H9 (cell line): ENCODE measurements at regions not wholly inside any gene's neighbourhood (a gene's known extent, or its start where the extent isn't known, plus 50 kb on each side); places are given as distances from the start of the nearest gene placed in this dataset.

ENCODE experiments used
- DNase-seq: peaks from one replicate; pipeline ENCODE4 v3.0.0-alpha.2; 2017
- H2AFZ ChIP-seq: one replicate; pipeline ENCODE4 v1.6.1; 2013; ENCODE audit warnings: mild to moderate bottlenecking, low read length, control low read depth, moderate library complexity
- H2AK5ac ChIP-seq: 2 replicates; pipeline ENCODE4 v1.6.1; 2013; ENCODE audit warnings: low read length, control low read depth, mixed read lengths; ENCODE audit not compliant: insufficient read length
- H2BK120ac ChIP-seq: one replicate; pipeline ENCODE4 v1.6.1; 2013; ENCODE audit warnings: low read depth, mild to moderate bottlenecking, low read length, control low read depth, inconsistent platforms; ENCODE audit not compliant: poor library complexity, severe bottlenecking
- H2BK12ac ChIP-seq: 2 replicates; pipeline ENCODE4 v1.6.1; 2013; ENCODE audit warnings: low read length, control low read depth, mixed read lengths, low read depth; ENCODE audit not compliant: insufficient read length
- H2BK15ac ChIP-seq: 2 replicates; pipeline ENCODE4 v1.6.1; 2013; ENCODE audit warnings: low read depth, low read length, control low read depth
- H2BK20ac ChIP-seq: one replicate; pipeline ENCODE4 v1.6.1; 2013; ENCODE audit warnings: low read depth, mild to moderate bottlenecking, low read length, control low read depth, inconsistent platforms; ENCODE audit not compliant: poor library complexity, severe bottlenecking
- H2BK5ac ChIP-seq: 2 replicates; pipeline ENCODE4 v1.6.1; 2013; ENCODE audit warnings: low read length, control low read depth, mixed read lengths; ENCODE audit not compliant: insufficient read length
- H3K14ac ChIP-seq: 2 replicates; pipeline ENCODE4 v1.6.1; 2013; ENCODE audit warnings: low read length, control low read depth; ENCODE audit not compliant: insufficient read depth
- H3K18ac ChIP-seq: 2 replicates; pipeline ENCODE4 v1.6.1; 2013; ENCODE audit warnings: low read depth, mild to moderate bottlenecking, mixed read lengths, low read length, control low read depth; ENCODE audit not compliant: insufficient read length
- H3K23ac ChIP-seq: 2 replicates; pipeline ENCODE4 v1.6.1; 2013; ENCODE audit warnings: low read length, control low read depth, mixed read lengths, low read depth; ENCODE audit not compliant: insufficient read length
- H3K23me2 ChIP-seq: 2 replicates; pipeline ENCODE4 v1.6.1; 2013; ENCODE audit warnings: low read depth, mild to moderate bottlenecking, mixed read lengths, low read length, control low read depth; ENCODE audit not compliant: insufficient read length, poor library complexity, severe bottlenecking
- H3K27ac ChIP-seq: 2 replicates; pipeline ENCODE4 v1.5.1; 2013; ENCODE audit warnings: low read length, control low read depth, mixed read lengths, low read depth; ENCODE audit not compliant: insufficient read length
- H3K27me3 ChIP-seq: 2 replicates; pipeline ENCODE4 v1.6.1; 2013; ENCODE audit warnings: low read length, control low read depth, inconsistent platforms; ENCODE audit not compliant: insufficient read depth
- H3K4ac ChIP-seq: 2 replicates; pipeline ENCODE4 v1.6.1; 2013; ENCODE audit warnings: low read depth, mild to moderate bottlenecking, control low read depth, inconsistent platforms, low read length, moderate library complexity
- H3K4me1 ChIP-seq: 2 replicates; pipeline ENCODE4 v1.6.1; 2013; ENCODE audit warnings: low read length, control low read depth, inconsistent platforms; ENCODE audit not compliant: insufficient read depth
- H3K4me2 ChIP-seq: 2 replicates; pipeline ENCODE4 v1.6.1; 2013; ENCODE audit warnings: low read length, control low read depth, mixed read lengths; ENCODE audit not compliant: insufficient read length, insufficient read depth
- H3K56ac ChIP-seq: 2 replicates; pipeline ENCODE4 v1.6.1; 2013; ENCODE audit warnings: low read depth, mild to moderate bottlenecking, mixed read lengths, low read length, control low read depth; ENCODE audit not compliant: insufficient read length
- H3K79me1 ChIP-seq: 2 replicates; pipeline ENCODE4 v1.6.1; 2013; ENCODE audit warnings: low read depth, mild to moderate bottlenecking, moderate library complexity, low read length, control low read depth, inconsistent platforms; ENCODE audit not compliant: insufficient read depth, poor library complexity, severe bottlenecking
- H3K79me2 ChIP-seq: 2 replicates; pipeline ENCODE4 v1.6.1; 2013; ENCODE audit warnings: low read length, control low read depth, inconsistent platforms; ENCODE audit not compliant: insufficient read depth
- H3K9ac ChIP-seq: 2 replicates; pipeline ENCODE4 v1.6.1; 2013; ENCODE audit warnings: low read length, control low read depth, mixed read lengths; ENCODE audit not compliant: insufficient read length; ENCODE audit errors: extremely low read depth
- H3K9me3 ChIP-seq: one replicate; pipeline ENCODE4 v1.6.1; 2013; ENCODE audit warnings: low read depth, low read length, inconsistent platforms; ENCODE audit not compliant: control insufficient read depth
- H3T11ph ChIP-seq: one replicate; pipeline ENCODE4 v1.6.1; 2013; ENCODE audit warnings: mild to moderate bottlenecking, low read length, control low read depth, inconsistent platforms
- H4K20me1 ChIP-seq: one replicate; pipeline ENCODE4 v1.6.1; 2013; ENCODE audit not compliant: control insufficient read depth, insufficient read length, insufficient read depth
- H4K5ac ChIP-seq: 2 replicates; pipeline ENCODE4 v1.6.1; 2013; ENCODE audit warnings: low read depth, mild to moderate bottlenecking, mixed read lengths, low read length, control low read depth; ENCODE audit not compliant: insufficient read length
- H4K8ac ChIP-seq: replicated peaks from 2 replicates; pipeline ENCODE4 v1.6.1; 2013; ENCODE audit warnings: low read length, control low read depth, mixed read lengths, low read depth; ENCODE audit not compliant: insufficient read length
- H4K91ac ChIP-seq: 2 replicates; pipeline ENCODE4 v1.6.1; 2013; ENCODE audit warnings: low read depth, mild to moderate bottlenecking, moderate library complexity, mixed read lengths, low read length, control low read depth; ENCODE audit not compliant: insufficient read length
- H3K27ac Mint-ChIP-seq, 3 experiments: 2 replicates in 2 of 3; 3 replicates in 1 of 3; pipeline ENCODE4 v1.8.0; 2020 to 2021; ENCODE audit warnings: mixed read lengths in 3 of 3, mild to moderate bottlenecking in 1 of 3, moderate library complexity in 1 of 3
- H3K27me3 Mint-ChIP-seq: 2 replicates; pipeline ENCODE4 v1.8.0; 2021; ENCODE audit warnings: low read depth, mild to moderate bottlenecking, moderate library complexity, mixed read lengths
- H3K36me3 Mint-ChIP-seq, 3 experiments: 2 replicates in 2 of 3; 3 replicates in 1 of 3; pipeline ENCODE4 v1.8.0; 2020 to 2021; ENCODE audit warnings: low read depth in 3 of 3, mixed read lengths in 3 of 3; ENCODE audit not compliant: insufficient read depth in 1 of 3
- H3K4me1 Mint-ChIP-seq, 2 experiments: 2 replicates each; pipeline ENCODE4 v1.8.0; 2020; ENCODE audit warnings: mixed read lengths in 2 of 2
- H3K4me3 Mint-ChIP-seq, 2 experiments: 2 replicates in 1 of 2; 3 replicates in 1 of 2; pipeline ENCODE4 v1.8.0; 2020 to 2021; ENCODE audit warnings: mild to moderate bottlenecking in 2 of 2, mixed read lengths in 2 of 2, moderate library complexity in 1 of 2
- H3K9me3 Mint-ChIP-seq, 2 experiments: 2 replicates in 1 of 2; 3 replicates in 1 of 2; pipeline ENCODE4 v1.8.0; 2020; ENCODE audit warnings: mild to moderate bottlenecking in 2 of 2, mixed read lengths in 2 of 2, moderate library complexity in 1 of 2
- WGBS: extraction: QIAGEN DNeasy Blood & Tissue Kit; methylation state at CpG from one replicate; pipeline ENCODE4 v1.1.7; 2013; ENCODE audit warnings: missing lambda C conversion rate, low lambda C conversion rate, mixed read lengths; ENCODE audit not compliant: insufficient read length; ENCODE audit errors: extremely low coverage; 5-methylcytosine and 5-hydroxymethylcytosine counted together
- TF ChIP-seq, protein P1 (sequence below): fragments of 200-600 bp; sonication (generic); conservative IDR thresholded peaks from 3 replicates; pipeline ENCODE4 v1.8.0; 2021; ENCODE audit warnings: antibody characterized with exemption, mild to moderate bottlenecking

DNA sequence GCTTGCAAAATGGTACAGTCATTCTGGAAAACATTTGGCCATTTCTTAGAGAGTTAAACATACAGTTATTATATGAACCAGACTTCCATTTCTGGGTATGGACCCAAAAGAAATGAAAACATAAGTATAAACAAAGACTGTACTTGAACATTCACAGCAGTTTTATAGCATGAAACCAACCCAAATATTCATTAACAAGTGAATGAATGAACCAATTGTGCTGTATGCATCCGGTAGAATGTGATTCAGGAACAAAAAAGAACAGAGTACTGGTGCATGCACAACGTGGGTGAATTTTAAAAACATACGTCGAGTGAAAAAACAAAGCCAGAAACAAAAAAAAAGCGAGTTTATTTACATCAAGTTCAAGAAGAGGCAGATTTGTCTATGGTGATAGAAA is 1085.8 kb upstream of the AUTS2 start:
- no peak for DNase-seq
- Histone ChIP-seq H4K8ac (no peak overlapping the region), H4K5ac (no peak overlapping the region), H3K9ac (no peak overlapping the region), H3T11ph (no peak overlapping the region), H2BK5ac (no peak overlapping the region), H3K79me2 (no peaks in the 10 kb centered on the region), H4K20me1 (no peaks in the 10 kb centered on the region), H3K4ac (no peak overlapping the region), H3K18ac (no peak overlapping the region), H2AK5ac (no peak overlapping the region), H4K91ac (no peak overlapping the region), H3K4me2 (no peak overlapping the region), H2BK12ac (no peak overlapping the region), H3K56ac (no peak overlapping the region), H2AFZ (no peak overlapping the region), H3K14ac (no peak overlapping the region), H3K23ac (no peak overlapping the region), H3K27me3 (no peaks in the 10 kb centered on the region), H3K27ac (no peak overlapping the region), H3K79me1 (no peaks in the 10 kb centered on the region), H2BK20ac (no peak overlapping the region), H3K4me1 (0 out of 2 replicates have a peak, but pooled peaks cover 1% of the 10 kb centered on the region), H3K23me2 (no peaks in the 10 kb centered on the region), H3K9me3 (no peaks in the 10 kb centered on the region), H2BK120ac (no peak overlapping the region), H2BK15ac (no peak overlapping the region)
- no peak overlapping the region for H3K27ac Mint-ChIP-seq
- peaks cover 2% of the 10 kb centered on the region; the same call in 1 of the 2 replicates for H3K27me3 Mint-ChIP-seq
- peaks cover 0 to 5% of the 10 kb centered on the region in 2 experiments; a peak in 1 of 5 replicates for H3K9me3 Mint-ChIP-seq
- H3K4me3 Mint-ChIP-seq = no peak overlapping the region
- TF ChIP-seq, protein P1, sequence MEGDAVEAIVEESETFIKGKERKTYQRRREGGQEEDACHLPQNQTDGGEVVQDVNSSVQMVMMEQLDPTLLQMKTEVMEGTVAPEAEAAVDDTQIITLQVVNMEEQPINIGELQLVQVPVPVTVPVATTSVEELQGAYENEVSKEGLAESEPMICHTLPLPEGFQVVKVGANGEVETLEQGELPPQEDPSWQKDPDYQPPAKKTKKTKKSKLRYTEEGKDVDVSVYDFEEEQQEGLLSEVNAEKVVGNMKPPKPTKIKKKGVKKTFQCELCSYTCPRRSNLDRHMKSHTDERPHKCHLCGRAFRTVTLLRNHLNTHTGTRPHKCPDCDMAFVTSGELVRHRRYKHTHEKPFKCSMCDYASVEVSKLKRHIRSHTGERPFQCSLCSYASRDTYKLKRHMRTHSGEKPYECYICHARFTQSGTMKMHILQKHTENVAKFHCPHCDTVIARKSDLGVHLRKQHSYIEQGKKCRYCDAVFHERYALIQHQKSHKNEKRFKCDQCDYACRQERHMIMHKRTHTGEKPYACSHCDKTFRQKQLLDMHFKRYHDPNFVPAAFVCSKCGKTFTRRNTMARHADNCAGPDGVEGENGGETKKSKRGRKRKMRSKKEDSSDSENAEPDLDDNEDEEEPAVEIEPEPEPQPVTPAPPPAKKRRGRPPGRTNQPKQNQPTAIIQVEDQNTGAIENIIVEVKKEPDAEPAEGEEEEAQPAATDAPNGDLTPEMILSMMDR = no peak
- no peaks in the 10 kb centered on the region; a peak in 1 of 7 replicates for H3K36me3 Mint-ChIP-seq
- peaks cover 15 to 19% of the 10 kb centered on the region in 2 experiments for H3K4me1 Mint-ChIP-seq
- no CpG with 5 or more reads among the region's 5 CpGs for WGBS
